SIG-M5 treated with dmso at 0.1 percent for 504 hours (cell line): ENCODE measurements at regions not wholly inside any gene's neighbourhood (a gene's known extent, or its start where the extent isn't known, plus 50 kb on each side); places are given as distances from the start of the nearest gene placed in this dataset.

Experiments used
- DNase-seq: peaks from one replicate; lab custom pipeline; 2025; ENCODE audit not compliant: unreplicated experiment; lab: John Stamatoyannopoulos, UW

DNA sequence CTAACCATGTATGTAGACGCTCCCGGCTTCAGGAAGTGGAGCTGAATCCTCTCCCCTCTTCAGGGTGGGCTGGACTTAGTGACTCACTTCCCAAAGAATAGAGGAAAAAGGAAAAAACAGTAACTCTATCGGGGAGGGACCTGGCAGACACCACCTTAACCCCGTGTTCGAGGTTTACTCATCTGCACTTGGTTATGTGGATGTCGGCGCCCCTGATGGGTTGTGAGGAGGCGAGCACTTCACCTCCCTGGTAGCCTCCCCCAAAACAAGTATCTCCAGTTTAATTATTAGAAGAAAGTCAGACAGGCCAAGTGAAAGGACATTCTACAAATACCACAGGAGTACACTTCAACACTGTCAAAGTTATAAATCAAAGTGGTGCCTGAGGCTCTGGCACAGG lies 559.7 kb downstream of the TCERG1L start:
- no peak for DNase-seq

DNA sequence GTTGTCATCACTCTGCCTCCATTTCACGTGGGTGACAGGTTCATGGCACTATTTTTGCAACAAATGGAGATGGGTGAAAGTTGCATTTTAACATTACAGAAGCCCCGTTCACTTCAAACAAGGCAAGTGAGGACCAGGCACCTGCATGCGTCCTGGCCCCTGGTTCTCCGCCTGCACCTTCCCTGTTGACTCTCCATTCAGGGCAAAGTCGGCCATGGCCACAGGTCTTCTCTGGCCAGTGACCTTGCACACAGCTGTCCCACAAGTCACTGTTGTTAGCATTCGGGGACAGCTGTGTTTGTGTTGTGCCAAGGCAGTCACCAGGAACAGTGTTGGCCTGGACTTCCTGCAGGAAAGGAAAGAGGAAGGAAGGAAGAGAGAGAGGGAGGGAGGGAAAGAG lies 554.9 kb downstream of the TCERG1L start:
- no peak for DNase-seq

DNA sequence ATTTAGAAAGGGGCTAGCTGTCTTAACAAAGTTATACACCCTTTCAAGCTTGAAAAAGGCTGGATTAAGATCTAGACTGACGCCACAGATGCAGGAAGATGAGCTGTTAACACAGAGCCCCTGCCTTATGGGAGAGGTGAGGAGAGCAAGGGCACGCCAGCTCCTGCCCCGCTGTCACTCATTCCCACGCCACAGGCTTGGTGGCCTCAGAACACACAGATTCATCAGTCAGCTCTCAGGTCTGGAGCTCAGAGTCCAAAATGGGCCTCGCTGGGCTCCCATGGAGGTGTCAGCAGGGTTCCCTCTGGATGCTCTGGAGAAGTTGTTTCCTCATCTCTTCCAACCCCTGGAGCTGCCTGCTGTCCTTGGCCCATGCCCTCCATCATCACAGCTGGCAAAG lies 554.2 kb downstream of the TCERG1L start:
- no peak for DNase-seq

DNA sequence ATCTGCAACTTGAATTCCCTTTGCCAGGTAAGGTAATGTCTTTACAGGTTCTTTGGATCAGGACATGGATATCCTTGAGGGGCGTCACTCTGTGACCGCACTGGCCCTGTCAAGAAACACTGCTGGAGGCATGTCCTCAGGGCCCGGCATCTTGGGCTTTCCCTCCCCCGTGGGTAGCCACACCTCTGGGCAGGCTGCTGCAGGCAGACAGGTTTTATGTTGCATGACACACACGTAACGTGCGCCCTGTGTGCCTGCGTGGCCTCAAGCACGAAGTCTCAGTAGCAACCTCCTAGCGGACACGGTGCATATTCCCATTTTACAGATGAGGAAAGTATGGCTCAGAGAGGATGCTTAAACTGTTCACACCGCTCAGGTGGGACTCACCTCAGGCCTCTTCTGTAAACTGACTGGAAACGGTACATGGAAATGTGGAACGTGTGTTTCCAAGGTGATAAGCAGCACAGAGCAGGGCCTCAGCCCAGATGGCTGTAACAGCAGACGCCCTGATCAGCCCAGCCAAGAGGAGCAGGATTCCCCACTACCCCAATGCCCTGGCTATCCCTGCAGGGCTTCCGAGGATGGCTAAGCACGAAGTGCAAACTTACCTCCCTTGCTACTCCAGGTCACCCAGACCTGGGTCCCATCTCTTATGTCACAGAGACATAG lies 553.6 kb downstream of the TCERG1L start:
- DNase-seq: no peak

DNA sequence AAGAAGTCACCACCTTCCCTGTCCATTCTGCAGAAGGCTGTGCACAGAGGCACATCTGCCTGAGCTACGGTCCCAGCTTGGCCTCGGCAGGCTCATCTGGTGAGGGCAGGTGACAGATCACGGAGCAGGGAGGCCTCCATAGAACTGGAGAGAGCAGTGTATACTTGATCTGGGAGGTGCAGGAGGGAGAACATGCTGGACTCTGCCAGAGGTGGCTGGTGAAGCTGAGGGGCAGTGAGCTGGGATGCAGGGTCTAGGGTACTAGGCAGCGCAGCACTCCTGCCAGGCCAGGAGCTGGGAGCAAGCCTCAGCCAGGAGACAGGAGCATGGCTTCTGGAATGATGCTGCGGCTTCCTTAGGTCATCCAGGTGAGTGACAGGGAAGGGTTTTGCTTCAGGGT lies 553.0 kb downstream of the TCERG1L start:
- no peak for DNase-seq

- DNase-seq: no peak
Observed at GRCh38 chr10:130761032-130761575, 550.4 kb downstream of the TCERG1L start.

GRCh38 chr10:130761788-130762301 lies 549.7 kb downstream of the TCERG1L start:
- no peak for DNase-seq

GRCh38 chr10:130762491-130762890 lies 549.0 kb downstream of the TCERG1L start:
- no peak for DNase-seq

DNA sequence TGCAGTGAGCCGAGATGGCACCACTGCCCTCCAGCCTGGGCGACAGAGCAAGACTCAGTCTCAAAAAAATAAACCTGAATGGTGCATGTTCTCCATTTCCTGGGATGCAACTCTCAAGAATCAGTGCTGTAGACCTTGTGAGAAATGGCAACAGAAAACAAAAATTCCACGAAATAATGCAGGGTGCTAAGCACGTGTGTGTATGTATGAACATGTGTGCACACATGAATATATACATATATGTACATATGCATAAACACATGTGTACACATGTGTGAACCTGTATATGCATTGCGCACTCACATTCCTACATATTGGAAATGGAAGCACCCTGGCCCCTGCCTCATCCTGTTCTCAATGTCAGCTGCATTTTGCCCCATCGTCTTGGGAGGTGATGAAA lies 548.5 kb downstream of the TCERG1L start:
- DNase-seq: no peak

DNA sequence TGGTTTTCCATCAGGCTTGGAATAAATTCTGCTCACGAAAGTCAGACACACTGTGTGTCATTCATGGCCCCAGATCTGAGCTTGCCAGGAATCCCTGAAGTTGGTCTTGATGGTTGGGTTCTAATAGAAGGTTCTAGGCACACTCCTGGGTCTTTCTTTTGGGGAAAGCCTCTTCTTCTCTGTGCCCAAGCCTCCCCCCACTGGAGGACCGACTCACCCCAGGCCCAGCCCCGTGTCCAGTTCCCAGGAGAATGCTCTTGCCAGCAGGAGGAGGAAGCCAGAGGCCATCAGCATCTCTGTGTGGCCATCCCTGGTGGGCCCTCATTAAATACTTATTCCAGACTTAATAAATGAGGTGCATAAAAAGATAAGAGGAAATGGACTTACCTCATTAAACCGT lies 548.0 kb downstream of the TCERG1L start:
- no peak for DNase-seq

DNA sequence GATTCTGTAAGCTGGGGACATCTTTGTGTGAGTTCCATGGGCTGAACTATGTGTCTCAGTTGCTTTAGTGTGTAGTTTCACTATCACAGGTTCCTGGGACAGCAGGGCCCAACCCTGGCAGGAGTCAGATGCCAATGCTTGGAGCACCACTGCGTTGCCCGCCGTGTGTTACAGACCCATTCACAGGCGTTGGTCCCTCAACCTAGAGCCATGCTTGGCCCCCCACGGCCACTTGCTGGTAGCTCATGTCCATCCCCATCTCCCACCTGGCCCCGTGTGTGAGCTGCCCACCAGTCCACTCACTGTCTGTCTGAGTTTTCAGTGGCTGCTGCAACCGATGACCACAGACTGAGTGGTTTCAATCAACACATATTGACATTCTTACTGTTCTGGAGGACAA lies 546.9 kb downstream of the TCERG1L start:
- no peak for DNase-seq

- no peak for DNase-seq
Observed at GRCh38 chr10:130766071-130766470, 545.5 kb downstream of the TCERG1L start.

DNA sequence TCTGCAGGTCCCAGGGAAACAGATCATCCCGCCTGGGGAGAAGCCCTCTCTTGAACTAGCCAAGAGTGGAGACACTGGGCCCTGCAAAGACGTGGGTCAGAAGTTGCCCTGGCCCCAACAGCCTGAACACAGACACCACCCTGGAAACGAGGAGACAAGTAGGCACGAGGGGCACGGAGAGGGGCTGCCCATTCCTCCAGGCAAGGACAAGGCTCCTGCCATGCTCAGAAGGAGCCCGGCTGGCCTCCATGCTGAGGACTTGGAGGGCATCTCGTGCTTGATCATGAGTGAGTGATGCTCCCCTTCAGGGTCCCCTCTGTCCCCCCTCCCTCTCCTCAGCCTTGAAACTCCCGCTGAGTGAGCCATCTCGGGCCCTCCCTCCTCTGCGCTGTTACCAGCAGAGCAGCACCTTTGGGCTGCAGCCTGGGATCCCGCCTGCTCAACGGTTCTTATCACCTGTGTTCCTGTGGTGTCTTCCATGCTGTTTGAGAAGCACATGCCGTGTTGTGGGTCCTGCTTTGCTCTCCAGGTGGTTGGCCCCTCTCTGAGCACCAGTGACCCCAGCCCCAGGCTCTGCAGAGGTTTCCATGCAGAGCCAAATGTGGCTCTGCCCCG lies 544.3 kb downstream of the TCERG1L start:
- DNase-seq: no peak

GRCh38 chr10:130769146-130770017 lies 542.1 kb downstream of the TCERG1L start:
- DNase-seq: no peak

GRCh38 chr10:130770018-130770630 lies 541.4 kb downstream of the TCERG1L start:
- DNase-seq: no peak

DNA sequence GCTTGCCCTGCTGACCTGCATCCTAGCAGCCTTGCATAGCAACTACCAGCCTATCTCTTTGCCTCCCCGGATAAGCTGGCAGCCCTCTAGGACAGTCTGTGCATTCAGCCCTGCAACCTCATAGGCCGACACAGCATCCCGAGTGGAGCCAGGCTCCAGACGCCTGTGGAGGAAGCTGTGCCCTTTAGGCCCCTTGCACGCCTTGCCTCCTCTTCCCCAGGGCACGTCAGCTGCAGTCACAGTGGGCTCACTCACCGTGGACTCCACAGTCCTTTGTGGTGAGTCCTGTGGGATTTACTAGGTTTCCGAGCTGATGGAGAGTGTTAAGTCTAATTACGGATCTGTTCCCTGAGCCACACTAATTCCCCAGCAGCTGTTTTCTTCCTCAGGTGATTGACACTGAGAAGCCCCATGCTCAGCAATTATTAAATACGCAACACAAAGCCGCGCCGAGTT lies 540.0 kb downstream of the TCERG1L start:
- DNase-seq: no peak

DNA sequence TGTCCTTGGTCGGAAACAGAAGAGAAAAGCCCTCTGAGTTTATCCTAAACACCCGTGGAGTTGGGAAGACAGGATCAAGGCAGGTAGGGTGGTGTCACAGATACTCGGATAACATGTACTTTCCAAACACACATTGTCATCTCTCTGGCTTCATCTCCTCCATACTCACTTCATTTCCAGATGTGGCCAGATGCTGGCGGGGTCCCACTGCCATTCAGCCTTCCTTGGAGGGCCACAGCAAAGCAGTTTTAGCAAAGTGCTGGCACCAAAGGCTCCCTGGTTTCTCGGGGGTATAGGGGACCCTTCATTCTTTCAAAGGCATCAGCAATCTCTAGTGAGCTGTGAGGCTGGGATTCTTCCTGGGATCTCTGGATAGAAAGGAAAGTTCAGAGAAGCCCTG lies 539.5 kb downstream of the TCERG1L start:
- DNase-seq: no peak

DNA sequence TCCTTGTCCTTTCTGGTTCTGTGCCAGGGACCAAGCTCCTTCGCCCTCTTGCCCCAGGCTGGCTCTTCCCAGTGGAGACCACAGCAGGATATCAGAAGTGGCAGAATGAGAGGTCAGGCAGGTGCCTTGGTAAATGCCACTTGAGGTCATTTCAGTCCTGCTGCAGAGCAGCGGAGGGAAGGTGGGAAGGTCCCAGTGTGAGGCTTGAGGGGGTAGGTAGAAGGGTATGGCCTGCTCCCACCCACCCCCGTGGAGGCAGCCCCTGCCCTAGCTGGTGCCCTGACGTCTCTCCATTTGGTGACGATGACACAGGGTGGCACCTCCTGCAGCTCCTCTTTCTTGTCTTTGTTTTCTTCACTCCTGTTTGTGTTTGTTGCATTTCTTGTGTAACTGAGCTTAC lies 538.8 kb downstream of the TCERG1L start:
- DNase-seq: no peak

DNA sequence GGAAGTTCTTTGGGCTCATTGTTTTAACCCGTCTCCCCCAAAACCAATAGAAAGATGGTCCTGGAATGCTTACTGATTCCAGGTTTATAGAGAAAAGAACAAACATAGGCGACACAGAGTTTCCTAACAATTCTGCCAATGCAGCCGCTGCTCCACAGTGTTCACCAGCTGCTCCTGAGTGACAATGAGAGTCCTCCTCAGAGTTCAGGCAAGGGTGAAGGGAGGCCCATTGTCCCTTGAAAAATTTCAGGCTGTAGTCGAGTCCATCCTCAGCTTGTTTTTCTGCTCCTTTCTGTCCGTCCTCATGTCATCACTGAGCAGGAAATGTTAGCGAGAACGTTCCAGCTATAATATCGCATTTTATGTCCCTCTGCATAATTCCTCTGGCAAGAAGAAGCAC lies 537.6 kb downstream of the TCERG1L start:
- DNase-seq: no peak

DNA sequence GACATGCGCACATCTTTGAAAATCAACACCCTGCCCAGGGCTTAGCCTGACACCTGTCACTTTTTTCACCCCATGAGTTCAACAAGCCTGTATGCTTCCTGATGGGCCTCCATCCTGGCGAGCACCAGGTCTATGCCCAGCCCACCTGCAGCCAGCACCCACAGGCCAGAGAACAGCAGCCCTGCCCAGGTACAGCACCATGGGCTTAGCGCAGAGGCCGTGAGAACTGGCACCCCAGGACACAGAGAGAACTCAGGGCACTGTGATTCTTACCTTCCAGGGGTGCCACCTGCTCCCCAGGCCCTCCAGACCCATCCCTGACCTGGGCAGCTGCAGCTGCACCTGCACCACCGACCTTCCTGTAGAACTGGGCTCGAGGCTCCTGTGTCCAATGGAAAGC lies 536.6 kb downstream of the TCERG1L start:
- no peak for DNase-seq

- DNase-seq: no peak
Observed at GRCh38 chr10:130775311-130775710, 536.2 kb downstream of the TCERG1L start.
